ENCODE measurements at regions not wholly inside any gene's neighbourhood (a gene's known extent, or its start where the extent isn't known, plus 50 kb on each side); places are given as distances from the start of the nearest gene placed in this dataset.

DNA sequence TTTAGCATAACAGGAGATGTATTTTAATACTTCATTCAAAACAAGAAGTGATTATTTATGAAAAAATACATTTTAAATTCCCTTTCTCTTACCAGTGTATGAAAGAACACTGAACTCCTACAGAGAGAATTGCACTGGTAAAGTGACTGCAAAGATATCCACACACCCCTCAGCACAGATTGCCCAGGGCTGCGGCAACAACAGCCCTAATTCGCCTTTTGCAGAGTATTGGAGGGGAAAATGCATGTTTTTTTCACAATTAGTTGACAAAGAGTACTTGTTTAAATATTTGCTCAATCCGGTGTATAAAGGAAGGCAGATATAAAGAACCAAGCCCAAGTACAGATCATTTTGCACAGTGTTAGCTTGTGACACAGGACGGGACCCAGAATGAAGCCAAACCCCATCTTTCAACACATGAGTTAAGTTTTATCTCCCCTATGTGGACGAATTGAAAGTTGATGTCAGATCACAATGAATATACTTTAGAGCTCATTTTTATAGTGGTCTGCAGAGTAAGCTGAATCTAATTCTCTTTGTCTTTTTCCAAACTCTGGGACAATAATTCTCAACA lies 551.4 kb upstream of the IGFBP7 start:
- no peaks in the 10 kb centered on the region for H3K4me1 Mint-ChIP-seq
- no peak overlapping the region for H3K27ac Mint-ChIP-seq
- no peak overlapping the region for H3K4me3 Mint-ChIP-seq
- no peaks in the 10 kb centered on the region for H3K27me3 Mint-ChIP-seq
- DNase-seq, result no peak
- H3K36me3 Mint-ChIP-seq, result no peaks in the 10 kb centered on the region
- peaks cover 0 to 4% (median 3%) of the 10 kb centered on the region in 7 donors for H3K9me3 Mint-ChIP-seq
- no peak for ATAC-seq (ENCODE audit: low read depth in 2 of 2)

DNA sequence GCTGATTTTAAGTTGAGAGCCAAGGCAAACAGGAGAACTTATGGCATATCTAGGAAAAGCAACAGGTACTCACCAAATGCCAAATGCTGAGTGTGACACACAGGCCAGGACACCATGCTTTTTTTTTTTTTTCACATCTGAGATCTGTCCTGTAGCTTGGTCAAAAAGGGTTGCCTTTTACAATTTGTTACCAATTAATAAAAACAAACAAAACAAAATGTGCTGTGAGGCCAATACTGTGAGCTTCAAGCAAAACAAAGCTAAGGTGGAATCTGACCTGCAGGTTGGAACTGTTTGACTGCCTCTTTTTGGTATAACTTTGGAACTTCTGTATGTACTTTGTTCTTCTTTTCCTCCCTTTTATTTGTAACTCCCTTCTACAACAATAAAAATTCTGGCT lies 548.5 kb upstream of the IGFBP7 start:
- DNase-seq, result no peak
- no peak for ATAC-seq (ENCODE audit: low read depth in 2 of 2)
- Mint-ChIP-seq H3K27me3 (no peaks in the 10 kb centered on the region), H3K9me3 (peaks cover 0 to 9% (median 2%) of the 10 kb centered on the region in 7 donors), H3K4me1 (no peaks in the 10 kb centered on the region), H3K27ac (no peak overlapping the region), H3K36me3 (no peaks in the 10 kb centered on the region), H3K4me3 (no peak overlapping the region)

GRCh38 chr4:57658188-57658587 lies 548.0 kb upstream of the IGFBP7 start:
- Mint-ChIP-seq H3K9me3 (peaks cover 0 to 9% (median 2%) of the 10 kb centered on the region in 7 donors), H3K4me3 (no peak overlapping the region), H3K27ac (no peak overlapping the region), H3K4me1 (no peaks in the 10 kb centered on the region), H3K27me3 (no peaks in the 10 kb centered on the region), H3K36me3 (no peaks in the 10 kb centered on the region)
- DNase-seq (no peak), ATAC-seq (ENCODE audit: low read depth in 2 of 2) (no peak)

GRCh38 chr4:57655342-57655741 lies 545.2 kb upstream of the IGFBP7 start:
- H3K36me3 Mint-ChIP-seq, result no peaks in the 10 kb centered on the region
- H3K27me3 Mint-ChIP-seq, result no peaks in the 10 kb centered on the region
- DNase-seq (no peak), ATAC-seq (ENCODE audit: low read depth in 2 of 2) (no peak)
- H3K4me3 Mint-ChIP-seq, result no peak overlapping the region
- no peaks in the 10 kb centered on the region for H3K4me1 Mint-ChIP-seq
- H3K27ac Mint-ChIP-seq, result no peak overlapping the region
- peaks cover 0 to 9% (median 2%) of the 10 kb centered on the region in 7 donors for H3K9me3 Mint-ChIP-seq

DNA sequence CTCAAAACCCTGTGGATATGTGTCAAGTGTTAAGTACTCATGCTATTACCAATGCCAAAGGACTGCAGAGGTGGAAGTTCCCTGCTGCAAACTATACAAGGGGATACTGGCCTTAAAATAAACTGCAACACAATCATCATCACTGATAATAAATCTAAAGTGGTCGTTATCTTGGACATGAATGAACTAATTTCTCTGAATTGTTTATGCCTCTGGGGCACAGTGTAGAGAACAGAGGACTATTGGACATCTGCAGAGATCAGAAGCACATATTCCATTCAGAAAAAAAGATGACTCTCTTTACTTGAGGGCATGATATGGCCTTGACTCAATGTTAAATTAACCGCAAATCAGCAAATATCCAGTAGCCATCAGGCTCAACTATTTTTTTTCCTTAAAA lies 542.6 kb upstream of the IGFBP7 start:
- DNase-seq (no peak), ATAC-seq (ENCODE audit: low read depth in 2 of 2) (no peak)
- no peak overlapping the region for H3K4me3 Mint-ChIP-seq
- no peaks in the 10 kb centered on the region for H3K27me3 Mint-ChIP-seq
- H3K27ac Mint-ChIP-seq, result no peak overlapping the region
- no peaks in the 10 kb centered on the region for H3K4me1 Mint-ChIP-seq
- peaks cover 0 to 9% (median 2%) of the 10 kb centered on the region in 7 donors for H3K9me3 Mint-ChIP-seq
- H3K36me3 Mint-ChIP-seq, result no peaks in the 10 kb centered on the region

DNA sequence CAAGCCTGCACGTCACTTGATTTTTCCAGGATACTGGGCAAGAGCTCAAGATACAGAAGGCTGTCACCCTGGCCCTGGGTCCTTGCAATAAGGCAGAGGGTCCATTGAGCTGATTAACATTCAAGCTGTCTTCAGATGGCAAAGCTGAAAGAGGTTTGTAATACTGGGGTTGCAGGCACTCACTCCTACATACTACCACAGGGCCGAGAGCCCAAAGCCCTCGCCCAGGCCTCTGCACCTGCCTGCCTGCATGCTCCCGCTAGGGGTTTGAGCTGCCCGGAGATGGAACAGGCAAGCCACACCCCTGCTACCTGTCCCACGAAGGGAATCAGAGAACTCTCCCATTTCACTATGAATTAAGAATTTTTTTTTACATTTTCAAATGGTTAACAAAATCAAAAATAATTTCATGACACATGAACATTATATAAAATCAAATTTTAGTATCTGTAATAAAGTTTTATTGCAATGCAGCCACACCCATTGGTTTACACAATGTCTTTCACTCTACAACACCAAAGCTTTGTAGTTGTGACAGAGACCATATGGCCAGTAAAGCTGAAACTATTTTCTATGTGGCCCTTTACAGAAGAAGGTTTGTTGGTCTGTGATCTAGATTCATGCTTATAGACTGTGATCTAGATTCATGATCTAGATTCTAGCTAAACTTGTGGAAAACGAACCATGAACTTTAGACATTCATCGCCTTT lies 530.4 kb upstream of the IGFBP7 start:
- Mint-ChIP-seq H3K36me3 (no peaks in the 10 kb centered on the region), H3K4me1 (no peaks in the 10 kb centered on the region), H3K27me3 (no peaks in the 10 kb centered on the region), H3K4me3 (no peak overlapping the region), H3K9me3 (no peaks in the 10 kb centered on the region), H3K27ac (no peak overlapping the region)
- no peak for DNase-seq
- no peak for ATAC-seq (ENCODE audit: low read depth in 2 of 2)

DNA sequence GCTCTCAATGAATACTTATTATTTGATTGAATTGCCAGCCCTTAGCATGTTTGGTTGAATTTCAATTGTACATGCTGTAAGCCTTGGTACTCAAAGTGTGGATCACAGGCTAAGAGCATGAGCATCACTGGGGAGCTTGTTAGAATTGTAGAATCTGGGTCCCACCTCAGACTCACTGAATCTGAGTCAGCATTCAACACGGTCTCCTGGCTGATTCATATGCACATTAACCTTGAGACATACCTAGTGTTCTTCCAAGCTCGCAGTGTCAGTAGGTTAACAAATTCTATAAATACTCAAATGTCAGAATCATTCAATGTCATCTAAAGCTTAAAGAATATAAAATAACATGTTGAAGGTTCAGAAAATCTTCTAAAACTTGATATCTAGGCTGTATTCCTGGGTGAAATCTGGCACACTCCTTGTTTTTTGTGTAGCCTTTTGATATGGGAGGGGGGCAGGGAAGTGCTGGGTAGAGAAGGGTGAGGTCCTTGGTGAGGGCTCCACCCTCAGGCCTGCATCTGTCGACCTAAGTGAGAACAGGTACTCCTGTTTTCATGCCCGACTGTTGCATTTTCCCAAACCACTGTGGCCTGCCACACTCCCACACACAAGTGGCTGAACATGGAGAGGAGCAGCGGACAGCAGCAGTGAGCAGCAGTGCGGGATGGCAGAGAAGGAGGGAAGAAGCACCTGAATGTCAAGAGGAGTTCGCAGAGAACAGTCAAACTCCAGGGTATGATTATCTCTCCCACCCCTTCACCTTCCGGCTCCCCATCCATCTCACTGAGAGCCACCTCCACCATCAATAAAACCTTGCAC lies 529.6 kb upstream of the IGFBP7 start:
- ATAC-seq (ENCODE audit: low read depth in 2 of 2) (no peak), DNase-seq (no peak)
- Mint-ChIP-seq H3K27ac (no peak overlapping the region), H3K9me3 (no peaks in the 10 kb centered on the region), H3K36me3 (no peaks in the 10 kb centered on the region), H3K27me3 (no peaks in the 10 kb centered on the region), H3K4me3 (no peak overlapping the region), H3K4me1 (no peaks in the 10 kb centered on the region)

GRCh38 chr4:57635910-57636309 lies 525.7 kb upstream of the IGFBP7 start:
- Mint-ChIP-seq H3K27ac (no peak overlapping the region), H3K9me3 (peaks cover 0 to 7% (median 0%) of the 10 kb centered on the region in 7 donors), H3K27me3 (no peaks in the 10 kb centered on the region), H3K4me1 (no peaks in the 10 kb centered on the region), H3K4me3 (no peak overlapping the region), H3K36me3 (no peaks in the 10 kb centered on the region)
- no peak for DNase-seq
- no peak for ATAC-seq (ENCODE audit: low read depth in 2 of 2)

- Mint-ChIP-seq H3K27me3 (no peaks in the 10 kb centered on the region), H3K27ac (no peak overlapping the region)
Measured at GRCh38 chr4:57633212-57633859, 523.2 kb upstream of the IGFBP7 start.

DNA sequence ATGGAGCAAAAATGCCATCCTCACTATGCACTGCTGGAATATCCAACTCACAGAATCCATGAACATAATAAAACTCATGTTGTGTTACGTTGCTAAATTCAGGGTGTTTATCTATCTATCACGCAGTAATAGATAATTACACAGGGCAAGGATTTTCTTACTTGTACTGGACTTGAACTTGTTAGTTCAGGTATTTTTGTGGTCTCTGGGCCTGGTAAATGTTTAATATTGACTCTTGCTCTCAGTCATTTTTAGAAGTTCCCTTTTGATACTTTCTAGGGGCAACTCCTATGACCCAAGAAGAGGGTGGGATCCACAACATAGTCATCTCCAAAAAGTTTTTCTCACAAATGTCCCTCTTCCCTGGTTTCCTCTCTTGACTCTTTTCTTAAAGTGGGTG lies 522.4 kb upstream of the IGFBP7 start:
- H3K9me3 Mint-ChIP-seq, result peaks cover 0 to 9% (median 2%) of the 10 kb centered on the region in 7 donors
- DNase-seq (no peak), ATAC-seq (ENCODE audit: low read depth in 2 of 2) (no peak)
- H3K4me1 Mint-ChIP-seq, result no peaks in the 10 kb centered on the region
- H3K27me3 Mint-ChIP-seq, result no peaks in the 10 kb centered on the region
- no peak overlapping the region for H3K4me3 Mint-ChIP-seq
- H3K27ac Mint-ChIP-seq, result no peak overlapping the region
- H3K36me3 Mint-ChIP-seq, result no peaks in the 10 kb centered on the region

More at GRCh38 chr4:57633212-57633859, 523.2 kb upstream of the IGFBP7 start:
- Mint-ChIP-seq H3K9me3 (peaks cover 0 to 9% (median 2%) of the 10 kb centered on the region in 7 donors), H3K4me3 (no peak overlapping the region), H3K36me3 (no peaks in the 10 kb centered on the region), H3K4me1 (no peaks in the 10 kb centered on the region)
- ATAC-seq (ENCODE audit: low read depth in 2 of 2) (no peak), DNase-seq (no peak)

DNA sequence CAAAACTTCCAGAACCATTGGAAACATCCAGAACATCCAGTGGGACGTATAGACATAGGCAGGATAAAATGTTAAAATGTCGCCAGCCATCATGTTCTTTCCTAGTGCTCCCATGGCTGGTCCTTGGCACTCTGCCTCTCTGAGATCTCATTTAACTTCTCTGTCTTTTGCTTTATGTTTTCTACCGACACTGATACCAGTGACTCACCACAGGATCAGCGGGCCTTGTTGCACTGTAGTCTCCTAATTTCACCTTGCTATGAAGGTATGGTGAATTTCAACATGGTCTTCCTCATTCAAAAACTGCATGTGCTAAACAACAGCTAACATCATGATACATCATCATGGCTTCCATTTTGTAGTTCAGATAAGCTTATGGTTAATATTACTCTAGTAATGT lies 521.0 kb upstream of the IGFBP7 start:
- no peak overlapping the region for H3K4me3 Mint-ChIP-seq
- H3K9me3 Mint-ChIP-seq, result peaks cover 0 to 9% (median 2%) of the 10 kb centered on the region in 7 donors
- no peaks in the 10 kb centered on the region for H3K4me1 Mint-ChIP-seq
- H3K36me3 Mint-ChIP-seq, result no peaks in the 10 kb centered on the region
- no peak for ATAC-seq (ENCODE audit: low read depth in 2 of 2)
- no peak overlapping the region for H3K27ac Mint-ChIP-seq
- H3K27me3 Mint-ChIP-seq, result no peaks in the 10 kb centered on the region
- DNase-seq, result no peak

DNA sequence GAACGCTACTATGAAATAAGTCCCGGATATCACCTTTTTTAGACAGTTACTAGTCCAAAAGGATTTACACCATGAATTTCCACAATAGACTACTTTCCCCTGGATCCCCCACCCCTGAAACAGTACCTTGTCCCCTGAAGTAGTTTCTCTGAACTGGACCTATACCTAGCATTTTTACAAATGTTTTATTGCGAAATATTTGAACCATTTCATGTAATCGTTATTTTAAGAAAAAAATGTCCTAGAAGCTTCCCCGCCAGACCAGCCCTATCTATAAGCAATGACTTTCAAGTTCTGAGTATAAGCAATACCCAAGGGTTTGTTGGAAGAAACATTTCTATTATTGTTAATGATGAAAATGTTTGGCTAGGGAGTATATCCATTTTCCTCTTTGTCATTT lies 517.8 kb upstream of the IGFBP7 start:
- H3K4me1 Mint-ChIP-seq, result no peaks in the 10 kb centered on the region
- peaks cover 0 to 9% (median 5%) of the 10 kb centered on the region in 7 donors for H3K9me3 Mint-ChIP-seq
- H3K36me3 Mint-ChIP-seq, result no peaks in the 10 kb centered on the region
- no peaks in the 10 kb centered on the region for H3K27me3 Mint-ChIP-seq
- ATAC-seq (ENCODE audit: low read depth in 2 of 2) (no peak), DNase-seq (no peak)
- H3K27ac Mint-ChIP-seq, result no peak overlapping the region
- no peak overlapping the region for H3K4me3 Mint-ChIP-seq

GRCh38 chr4:57614257-57614932 lies 504.2 kb upstream of the IGFBP7 start:
- Mint-ChIP-seq H3K4me1 (no peaks in the 10 kb centered on the region), H3K9me3 (peaks cover 0 to 13% (median 2%) of the 10 kb centered on the region in 7 donors), H3K27ac (no peak overlapping the region), H3K4me3 (no peak overlapping the region), H3K36me3 (no peaks in the 10 kb centered on the region), H3K27me3 (no peaks in the 10 kb centered on the region)
- DNase-seq (no peak), ATAC-seq (ENCODE audit: low read depth in 2 of 2) (no peak)

All from naive B cell (primary cell).